GM03348 (cell line): ENCODE measurements at regions not wholly inside any gene's neighbourhood (a gene's known extent, or its start where the extent isn't known, plus 50 kb on each side); places are given as distances from the start of the nearest gene placed in this dataset.

Source experiments
- DNase-seq: peaks from one replicate; pipeline ENCODE4 v3.0.0; 2012; ENCODE audit warnings: low spot score

GRCh38 chr3:68163062-68163461, 508.6 kb upstream of the SUCLG2 start:
- DNase-seq, result no peak

DNA sequence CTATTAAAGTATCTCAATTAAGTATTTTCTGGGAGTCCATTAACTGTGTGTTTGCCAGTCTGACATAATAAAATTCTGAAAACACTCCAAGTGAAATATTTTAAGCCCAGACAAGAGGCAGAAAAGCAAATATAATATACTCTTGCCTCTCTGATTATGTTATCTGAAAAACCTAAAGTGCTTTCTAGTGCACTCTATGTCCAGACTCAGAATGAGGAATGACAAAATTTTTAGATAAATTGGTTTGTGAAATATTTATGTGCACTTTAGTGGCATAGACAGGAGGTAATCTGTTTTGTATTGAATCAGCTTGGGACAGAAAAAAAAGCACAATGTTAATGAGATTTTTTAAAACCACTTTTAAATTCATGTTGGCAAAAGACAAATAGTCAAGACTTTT, 508.2 kb upstream of the SUCLG2 start:
- DNase-seq, result no peak

- no peak for DNase-seq
Measured at GRCh38 chr3:68151359-68151758, 496.9 kb upstream of the SUCLG2 start.

DNA sequence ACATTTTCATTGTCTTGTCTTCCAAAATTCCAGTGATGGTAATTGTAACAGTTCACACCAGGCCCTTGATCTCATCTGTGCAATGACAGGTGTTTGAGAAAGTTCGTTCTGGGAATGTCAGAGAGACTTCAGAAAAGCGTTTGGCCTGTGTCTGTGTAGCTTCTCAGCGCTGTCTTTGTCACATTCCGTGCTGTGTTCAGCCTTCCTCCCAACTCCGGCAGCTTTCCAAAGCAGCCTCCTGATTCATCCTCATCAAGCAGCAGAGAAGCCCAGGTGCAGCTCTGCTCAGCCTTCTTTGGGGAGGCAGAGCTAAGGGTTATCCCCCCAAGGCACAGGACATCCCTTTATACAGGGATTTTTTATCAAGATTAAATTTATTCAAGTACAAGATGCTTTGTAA, 494.0 kb upstream of the SUCLG2 start:
- DNase-seq, result no peak

DNA sequence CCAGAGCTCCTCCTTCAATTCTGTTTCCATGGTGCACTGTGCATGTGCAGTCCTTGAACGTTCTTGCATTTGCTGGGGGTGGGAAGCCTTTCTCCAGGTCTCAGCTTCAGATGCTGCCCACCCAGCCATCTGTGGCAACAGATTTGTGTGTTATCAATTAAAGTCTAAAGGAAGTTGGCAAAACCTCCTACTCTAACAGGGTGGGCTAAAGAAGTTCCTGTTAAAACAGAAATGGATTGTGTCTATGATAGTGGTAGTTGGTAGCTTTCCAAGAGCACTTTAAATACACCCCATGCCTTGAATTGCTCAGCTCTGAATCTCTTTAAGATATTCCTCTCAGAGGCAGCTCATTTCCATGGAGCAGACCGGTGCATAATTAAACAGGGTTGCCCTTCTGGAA, 488.0 kb upstream of the SUCLG2 start:
- no peak for DNase-seq

DNA sequence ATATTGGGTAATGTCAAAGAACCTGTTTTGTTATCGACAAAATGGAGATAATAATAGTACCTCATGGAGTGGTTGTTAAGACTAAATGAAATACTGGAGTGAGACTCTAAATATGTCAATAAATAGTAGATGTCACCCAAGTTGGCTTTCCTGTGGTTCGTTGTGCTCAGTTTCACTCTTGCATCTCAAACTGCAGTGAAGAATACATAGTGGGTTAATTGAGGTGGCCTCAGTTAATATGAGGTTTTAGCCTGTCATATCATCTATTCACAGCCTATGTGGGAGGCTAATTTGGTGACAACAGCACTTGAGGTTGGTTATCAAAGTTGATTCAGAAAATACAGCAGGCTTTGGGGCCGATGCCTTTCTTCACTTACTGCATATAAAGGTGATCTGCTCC, 485.5 kb upstream of the SUCLG2 start:
- no peak for DNase-seq

GRCh38 chr3:68136411-68136810, 482.0 kb upstream of the SUCLG2 start:
- DNase-seq, result no peak

DNA sequence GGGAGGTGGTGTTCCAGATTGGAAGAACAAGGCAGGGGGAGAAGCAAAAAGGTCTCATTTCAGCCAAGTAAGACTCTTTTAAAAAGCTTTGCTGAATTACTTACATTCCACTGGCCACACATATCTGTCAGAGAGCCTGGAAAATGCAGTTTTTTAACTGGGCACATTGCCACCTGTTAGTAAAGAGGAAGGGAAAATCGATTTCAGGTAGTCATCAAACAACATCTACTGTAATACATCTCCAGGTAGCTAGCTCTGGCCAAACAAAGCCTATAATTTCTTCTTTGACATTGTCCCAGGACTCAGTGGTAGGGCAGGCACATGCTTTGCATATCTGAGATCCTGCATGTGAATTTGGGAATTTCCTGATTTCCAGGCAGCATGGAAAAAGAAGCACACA, 480.7 kb upstream of the SUCLG2 start:
- no peak for DNase-seq

DNA sequence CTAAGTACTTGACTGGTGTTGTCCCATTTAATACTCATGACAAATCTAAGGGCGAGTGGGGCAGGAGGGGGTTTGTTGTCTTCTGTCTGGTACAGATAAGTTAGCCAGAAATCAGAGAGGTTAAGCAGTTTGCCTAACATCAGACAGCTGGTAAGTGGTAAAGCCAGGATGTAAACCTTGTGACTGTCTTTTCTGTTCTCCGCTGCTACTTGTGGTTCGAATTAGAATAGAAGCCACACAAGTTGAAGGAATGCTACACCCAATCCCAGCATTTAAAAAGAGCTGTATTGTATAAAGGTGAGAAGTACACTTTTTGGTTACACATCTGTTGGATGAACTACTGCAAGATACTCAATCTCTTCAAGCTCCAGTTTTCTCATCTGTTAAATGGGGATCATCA, 474.7 kb upstream of the SUCLG2 start:
- no peak for DNase-seq

- no peak for DNase-seq
Measured at GRCh38 chr3:68123231-68123630, 468.8 kb upstream of the SUCLG2 start.

DNA sequence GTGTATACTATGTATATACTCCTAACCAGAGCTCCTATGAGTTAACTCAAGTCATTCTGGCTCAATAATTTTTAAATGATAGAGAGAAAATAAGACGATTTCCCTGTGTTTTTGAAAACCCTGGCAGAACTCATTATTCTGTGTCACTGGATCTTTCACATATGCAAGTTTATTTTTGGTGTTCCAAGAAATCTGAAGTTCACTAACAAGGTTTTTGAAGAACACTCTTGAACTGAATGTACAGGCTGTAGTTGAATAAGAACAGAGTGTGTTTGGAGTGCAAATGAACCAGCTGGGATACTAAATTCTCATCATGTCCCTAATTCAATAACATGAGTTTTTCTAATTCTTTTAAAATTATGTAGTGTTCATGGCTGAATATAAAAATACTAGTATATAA, 466.9 kb upstream of the SUCLG2 start:
- DNase-seq, result no peak

GRCh38 chr3:68116580-68116979, 462.2 kb upstream of the SUCLG2 start:
- DNase-seq, result no peak

DNA sequence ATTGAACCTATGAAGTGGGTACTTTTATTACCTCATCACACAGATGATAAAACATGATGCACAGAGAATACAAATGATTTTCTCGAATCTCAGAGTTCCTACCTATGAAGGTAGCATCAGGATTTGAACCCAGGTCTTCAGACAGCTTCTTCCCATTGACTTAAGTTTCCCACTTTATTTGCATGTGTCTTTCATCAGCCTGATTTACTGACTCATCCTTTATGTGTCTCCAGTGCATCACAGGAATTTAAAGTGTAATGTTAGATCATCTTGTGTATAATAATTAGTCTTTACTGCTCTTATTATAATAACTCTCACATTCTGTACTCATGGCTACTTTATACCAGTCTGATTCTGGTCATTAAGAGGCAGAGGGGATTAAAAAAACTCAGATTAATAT, 449.4 kb upstream of the SUCLG2 start:
- no peak for DNase-seq

DNA sequence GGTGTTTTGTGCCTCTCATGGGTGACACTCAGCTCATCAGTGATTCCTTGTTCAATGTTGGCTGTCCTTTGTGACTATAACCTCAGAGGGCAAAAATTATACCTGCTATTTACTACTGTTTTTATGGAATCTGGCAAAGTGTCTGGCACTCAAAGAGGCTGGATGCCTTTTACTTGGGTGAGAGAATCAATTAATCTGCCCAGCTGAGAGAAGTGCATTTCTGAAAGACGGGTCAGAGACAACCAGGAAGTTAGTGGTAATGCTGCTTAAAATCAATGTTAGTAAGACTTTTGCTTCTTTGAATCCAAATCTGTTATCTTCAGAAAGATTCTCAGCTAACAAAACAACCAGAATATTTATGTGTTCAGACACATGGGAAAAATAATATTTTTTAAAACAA, 436.2 kb upstream of the SUCLG2 start:
- DNase-seq, result no peak

- DNase-seq, result no peak
Measured at GRCh38 chr3:68089572-68090011, 435.2 kb upstream of the SUCLG2 start.

GRCh38 chr3:68088636-68089035, 434.2 kb upstream of the SUCLG2 start:
- no peak for DNase-seq

- no peak for DNase-seq
Measured at GRCh38 chr3:68088216-68088615, 433.8 kb upstream of the SUCLG2 start.

DNA sequence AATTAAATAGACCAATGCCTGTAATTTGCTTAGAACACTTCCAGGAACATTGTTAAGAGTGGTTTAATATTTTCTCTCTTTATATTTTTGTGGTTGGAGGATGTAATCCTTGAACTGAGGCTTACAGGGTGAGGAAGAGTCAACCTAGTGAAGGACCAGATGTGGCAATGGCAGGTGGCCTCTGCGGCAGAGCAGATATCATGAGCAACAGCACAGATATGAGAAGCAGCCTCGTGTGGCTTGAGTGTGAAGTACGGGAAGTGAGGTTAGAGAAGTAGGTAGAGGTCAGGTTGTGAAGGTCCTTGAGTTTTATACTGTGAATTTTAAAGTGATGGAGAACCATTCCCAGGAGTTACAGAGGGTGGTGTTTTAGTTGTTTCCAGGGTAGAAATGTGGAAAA, 417.6 kb upstream of the SUCLG2 start:
- DNase-seq, result no peak

- no peak for DNase-seq
Measured at GRCh38 chr3:68070186-68070585, 415.8 kb upstream of the SUCLG2 start.

DNA sequence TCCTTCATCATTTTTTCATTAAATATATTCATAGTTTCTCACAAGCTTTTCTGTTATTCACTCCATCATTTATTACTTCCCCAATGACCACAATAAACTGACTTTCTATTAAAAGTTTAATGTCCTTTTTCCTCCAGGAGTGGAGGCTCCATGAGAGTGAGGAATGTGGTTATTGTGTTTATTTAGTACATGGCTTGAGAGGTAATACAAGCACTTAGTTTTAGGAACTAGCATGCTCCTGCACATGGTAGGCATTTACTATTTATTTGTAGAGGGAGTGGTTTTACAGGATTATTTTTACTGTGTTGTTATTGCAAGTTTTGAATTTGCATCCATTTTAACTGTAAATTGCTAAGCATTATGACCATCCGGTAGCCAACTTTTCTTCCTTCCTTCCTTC, 412.9 kb upstream of the SUCLG2 start:
- DNase-seq, result no peak

DNA sequence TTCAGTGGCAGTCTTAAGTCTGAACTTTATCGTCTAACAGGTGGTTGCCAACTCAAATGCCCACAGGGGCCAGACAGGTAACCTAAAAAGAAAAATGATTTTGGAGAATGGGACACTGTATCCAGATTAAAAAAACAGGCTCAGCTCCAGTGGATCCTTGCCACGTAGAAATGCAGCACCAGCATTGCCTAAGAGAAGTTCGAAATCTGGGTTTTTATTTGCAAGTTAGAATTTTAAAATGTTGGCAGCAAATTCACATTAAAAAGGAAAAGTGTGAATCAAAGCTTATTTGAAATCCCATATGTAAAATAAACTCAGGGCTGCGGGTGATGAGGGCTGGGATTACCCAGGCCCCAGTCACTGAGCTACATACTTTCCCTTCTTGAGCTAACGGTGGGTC, 408.5 kb upstream of the SUCLG2 start:
- DNase-seq, result no peak

- DNase-seq, result no peak
Measured at GRCh38 chr3:68060910-68061309, 406.5 kb upstream of the SUCLG2 start.

DNA sequence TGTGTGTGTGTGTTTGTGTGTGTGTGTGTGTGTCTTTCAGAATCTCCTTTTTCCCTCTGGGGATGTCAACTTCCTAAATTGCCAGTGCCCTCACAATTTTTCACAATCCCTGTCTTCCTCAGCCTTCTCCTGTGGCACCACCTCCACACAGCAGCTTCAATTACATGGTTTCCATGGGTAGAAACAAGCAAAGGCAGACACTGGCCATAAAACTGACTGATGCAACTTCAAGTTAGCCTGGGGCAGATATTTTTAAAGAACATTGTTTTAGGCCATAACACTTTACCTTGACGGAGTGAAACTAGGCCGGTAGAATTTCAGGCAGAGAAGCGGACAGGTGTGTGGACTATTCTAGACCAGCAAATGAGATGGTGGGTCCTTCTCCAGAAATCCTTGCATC, 405.8 kb upstream of the SUCLG2 start:
- no peak for DNase-seq

DNA sequence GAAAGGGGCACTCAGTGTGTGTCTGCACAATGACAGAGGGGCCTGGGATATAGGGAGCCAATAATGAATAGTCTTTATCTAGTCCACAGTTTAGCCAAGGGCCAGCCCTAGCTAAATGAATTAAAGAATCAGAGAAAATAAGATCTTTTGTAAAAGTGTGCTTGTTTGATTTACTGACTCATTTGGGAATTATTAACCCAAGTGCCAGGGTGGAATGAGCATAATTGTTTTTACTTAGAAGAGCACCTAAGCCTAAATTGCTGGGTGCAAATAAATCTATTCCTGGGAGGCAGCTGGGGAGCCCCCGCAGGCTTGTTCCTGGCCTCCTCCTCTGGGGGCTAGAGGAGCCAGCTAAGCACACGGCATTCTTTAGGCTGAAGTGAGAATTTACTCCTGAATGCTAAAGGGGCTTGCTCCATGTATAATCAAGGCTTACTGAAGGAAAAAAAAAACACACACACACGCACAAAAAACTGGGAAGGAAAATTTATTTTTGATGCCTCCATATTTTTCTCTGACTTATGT, 405.3 kb upstream of the SUCLG2 start:
- DNase-seq, result no peak
